Smooth muscle cell (in vitro differentiated cells): ENCODE measurements at regions not wholly inside any gene's neighbourhood (a gene's known extent, or its start where the extent isn't known, plus 50 kb on each side); places are given as distances from the start of the nearest gene placed in this dataset.

Experiments
- DNase-seq: peaks from one replicate; lab custom pipeline; 2025; ENCODE audit not compliant: unreplicated experiment; lab: John Stamatoyannopoulos, UW
- H2AFZ ChIP-seq: fragments of 200-600 bp; sonication (generic); 2 replicates; pipeline ENCODE4 v1.6.0; 2016; ENCODE audit warnings: antibody characterized with exemption, low read depth, mild to moderate bottlenecking
- H3F3A ChIP-seq: fragments of 200-600 bp; sonication (generic); 2 replicates; pipeline ENCODE4 v1.6.0; 2017; ENCODE audit warnings: antibody characterized with exemption, low read depth
- H3K27ac ChIP-seq: fragments of 200-600 bp; sonication (generic); 2 replicates; pipeline ENCODE4 v1.5.1; 2016; ENCODE audit warnings: low read depth, mild to moderate bottlenecking
- H3K27me3 ChIP-seq: fragments of 200-600 bp; sonication (generic); 2 replicates; pipeline ENCODE4 v1.6.1; 2016; ENCODE audit warnings: low read depth, mild to moderate bottlenecking
- H3K36me3 ChIP-seq: fragments of 200-600 bp; sonication (generic); 2 replicates; pipeline ENCODE4 v1.5.1; 2016; ENCODE audit warnings: low read depth
- H3K4me1 ChIP-seq: fragments of 200-600 bp; sonication (generic); 2 replicates; pipeline ENCODE4 v1.5.1; 2016; ENCODE audit warnings: low read depth
- H3K4me2 ChIP-seq: fragments of 200-600 bp; sonication (generic); 2 replicates; pipeline ENCODE4 v1.6.0; 2016; ENCODE audit warnings: mild to moderate bottlenecking
- H3K4me3 ChIP-seq: fragments of 200-600 bp; sonication (generic); 2 replicates; pipeline ENCODE4 v1.5.1; 2016; ENCODE audit warnings: mild to moderate bottlenecking
- H3K79me2 ChIP-seq: fragments of 200-600 bp; sonication (generic); 2 replicates; pipeline ENCODE4 v1.6.0; 2016; ENCODE audit warnings: low read depth, mild to moderate bottlenecking
- H3K9ac ChIP-seq: fragments of 200-600 bp; sonication (generic); 2 replicates; pipeline ENCODE4 v1.6.0; 2016; ENCODE audit warnings: low read depth
- H3K9me3 ChIP-seq: fragments of 200-600 bp; sonication (generic); replicated peaks from 2 replicates; pipeline ENCODE4 v1.5.1; 2016; ENCODE audit warnings: low read depth
- H4K20me1 ChIP-seq: fragments of 200-600 bp; sonication (generic); 2 replicates; pipeline ENCODE4 v1.6.0; 2016; ENCODE audit warnings: low read depth
- CTCF ChIP-seq: fragments of 200-600 bp; sonication (generic); IDR thresholded peaks from 2 replicates; pipeline ENCODE4 v1.5.1; 2017; ENCODE audit warnings: borderline replicate concordance, mild to moderate bottlenecking, antibody characterized with exemption; ENCODE audit not compliant: insufficient read depth, poor library complexity, severe bottlenecking
- WGBS: methylation state at CpG from one replicate; pipeline ENCODE4 v1.1.7; 2016; ENCODE audit warnings: low lambda C conversion rate; 5-methylcytosine and 5-hydroxymethylcytosine counted together

- WGBS, result 90% methylated on average over 3 of the region's 3 CpGs
- Histone ChIP-seq H3K9me3 (no peaks in the 10 kb centered on the region), H4K20me1 (no peaks in the 10 kb centered on the region), H3K27ac (no peak overlapping the region), H2AFZ (no peak overlapping the region), H3K27me3 (no peaks in the 10 kb centered on the region), H3K4me1 (no peaks in the 10 kb centered on the region), H3K4me2 (no peak overlapping the region), H3K4me3 (no peak overlapping the region), H3K36me3 (no peaks in the 10 kb centered on the region), H3F3A (no peaks in the 10 kb centered on the region), H3K79me2 (no peaks in the 10 kb centered on the region), H3K9ac (no peak overlapping the region)
- no peak for TF ChIP-seq CTCF
- no peak for DNase-seq
Measured at GRCh38 chr6:126820634-126821033, 297.8 kb upstream of the RSPO3 start.

GRCh38 chr6:126821706-126822105, 296.8 kb upstream of the RSPO3 start:
- TF ChIP-seq CTCF, result no peak
- Histone ChIP-seq H3K4me1 (no peaks in the 10 kb centered on the region), H3K9me3 (no peaks in the 10 kb centered on the region), H3K4me3 (no peak overlapping the region), H3K36me3 (no peaks in the 10 kb centered on the region), H3F3A (no peaks in the 10 kb centered on the region), H2AFZ (no peak overlapping the region), H3K4me2 (no peak overlapping the region), H4K20me1 (no peaks in the 10 kb centered on the region), H3K79me2 (no peaks in the 10 kb centered on the region), H3K9ac (no peak overlapping the region), H3K27me3 (no peaks in the 10 kb centered on the region), H3K27ac (no peak overlapping the region)
- WGBS, result 81% methylated on average over 2 of the region's 2 CpGs
- no peak for DNase-seq

- DNase-seq, result no peak
- TF ChIP-seq CTCF, result no peak
- H3K9me3 ChIP-seq, result no peaks in the 10 kb centered on the region
- no peaks in the 10 kb centered on the region for H3K4me1 ChIP-seq
- no peak overlapping the region for H2AFZ ChIP-seq
- no peaks in the 10 kb centered on the region for H3K79me2 ChIP-seq
- no peaks in the 10 kb centered on the region for H3F3A ChIP-seq
- H3K27me3 ChIP-seq, result no peaks in the 10 kb centered on the region
- H3K4me2 ChIP-seq, result no peak overlapping the region
- no peak overlapping the region for H3K9ac ChIP-seq
- H4K20me1 ChIP-seq, result no peaks in the 10 kb centered on the region
- H3K4me3 ChIP-seq, result no peak overlapping the region
- no peaks in the 10 kb centered on the region for H3K36me3 ChIP-seq
- no peak overlapping the region for H3K27ac ChIP-seq
- 38% methylated on average over 2 of the region's 2 CpGs for WGBS
Measured at GRCh38 chr6:126824226-126824625, 294.2 kb upstream of the RSPO3 start.

- no peak overlapping the region for H3K4me3 ChIP-seq
- no peaks in the 10 kb centered on the region for H3F3A ChIP-seq
- no peaks in the 10 kb centered on the region for H4K20me1 ChIP-seq
- H3K27ac ChIP-seq, result no peak overlapping the region
- H3K9ac ChIP-seq, result no peak overlapping the region
- H3K4me2 ChIP-seq, result no peak overlapping the region
- WGBS, result 89% methylated on average over 2 of the region's 2 CpGs
- no peaks in the 10 kb centered on the region for H3K27me3 ChIP-seq
- H3K79me2 ChIP-seq, result no peaks in the 10 kb centered on the region
- H3K4me1 ChIP-seq, result no peaks in the 10 kb centered on the region
- no peak for DNase-seq
- no peaks in the 10 kb centered on the region for H3K9me3 ChIP-seq
- no peak for TF ChIP-seq CTCF
- no peaks in the 10 kb centered on the region for H3K36me3 ChIP-seq
- no peak overlapping the region for H2AFZ ChIP-seq
Measured at GRCh38 chr6:126824815-126825214, 293.7 kb upstream of the RSPO3 start.
